NCI-H2171 (cell line): ENCODE measurements at regions not wholly inside any gene's neighbourhood (a gene's known extent, or its start where the extent isn't known, plus 50 kb on each side); places are given as distances from the start of the nearest gene placed in this dataset.
A peak's percentile ranks its signal among the peaks of the same experiment; 100 is the strongest.

Experiments used
- DNase-seq: peaks from one replicate; lab custom pipeline; 2025; lab: John Stamatoyannopoulos, UW

DNA sequence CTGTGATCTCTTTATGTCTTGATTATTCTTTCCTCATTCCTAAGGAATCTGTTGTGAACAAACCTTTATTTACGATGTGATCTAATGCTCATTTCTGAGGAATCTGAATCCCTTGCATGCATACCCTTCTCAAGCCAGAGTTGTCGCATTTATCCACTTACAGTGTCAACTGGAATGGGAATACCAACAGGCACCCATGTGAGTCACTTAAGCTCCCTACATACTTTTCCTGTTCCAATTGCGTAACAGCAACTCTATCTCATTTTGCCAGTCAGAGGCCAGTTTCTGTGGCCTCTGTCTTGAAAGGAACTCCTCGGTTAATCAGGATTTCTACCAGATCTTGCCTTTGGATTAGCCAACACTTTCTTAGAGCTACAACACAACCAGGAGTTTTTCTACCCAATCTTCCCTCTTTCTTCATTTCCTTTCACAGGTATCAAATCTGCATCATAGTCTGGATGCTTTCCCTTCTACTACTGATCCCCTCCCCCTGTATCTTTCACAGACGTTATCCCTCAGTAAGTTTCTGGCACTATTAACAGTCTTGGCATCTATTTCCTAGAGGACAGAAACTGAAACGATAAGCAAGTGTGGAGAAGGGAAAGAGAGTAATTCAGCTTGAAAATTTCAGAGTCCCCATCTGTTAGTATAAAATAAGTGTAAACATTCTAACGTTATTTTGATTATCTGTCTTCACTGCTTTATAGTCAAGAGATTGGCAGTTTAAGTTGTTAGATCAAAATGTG is 66.8 kb upstream of the BCHE start:
- DNase-seq, result no peak

DNA sequence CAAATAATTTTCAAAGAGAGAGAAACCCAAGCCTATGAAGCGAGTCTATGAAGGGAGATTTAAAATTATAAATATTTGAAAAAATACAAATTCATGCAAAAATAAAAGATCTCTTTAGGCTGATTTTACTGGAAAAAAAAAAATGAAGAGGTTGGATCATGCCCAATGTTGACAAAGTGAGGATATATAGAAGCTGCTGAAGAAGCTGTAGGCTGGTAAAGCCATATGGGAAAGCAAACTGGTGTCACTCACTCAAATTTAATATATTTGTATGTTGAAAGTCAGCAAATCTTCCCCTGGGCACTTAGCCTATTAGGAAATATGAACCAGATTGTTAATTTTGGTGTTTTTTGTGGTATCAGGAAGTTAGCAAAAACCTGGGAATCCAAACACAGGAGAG is 61.8 kb upstream of the BCHE start:
- no peak for DNase-seq

DNA sequence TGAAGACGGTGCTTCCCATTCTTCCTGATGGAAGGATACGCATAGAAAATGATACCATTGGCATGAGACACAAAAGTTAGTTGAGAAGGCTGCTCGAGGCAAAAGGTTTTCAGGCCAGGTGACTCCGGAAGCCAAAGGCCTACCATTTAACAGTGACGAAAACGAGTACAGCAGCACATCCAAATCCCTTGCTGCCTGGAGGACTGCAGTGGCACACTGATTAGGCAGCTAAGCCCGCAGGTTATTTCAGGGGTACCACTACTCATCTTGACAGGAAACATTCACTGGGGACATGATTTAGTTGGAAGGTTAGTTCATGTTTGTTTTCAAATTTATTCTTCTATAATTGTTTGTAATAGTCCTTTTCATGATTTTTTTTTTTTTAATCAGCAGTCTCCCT is 59.9 kb upstream of the BCHE start:
- no peak for DNase-seq

DNA sequence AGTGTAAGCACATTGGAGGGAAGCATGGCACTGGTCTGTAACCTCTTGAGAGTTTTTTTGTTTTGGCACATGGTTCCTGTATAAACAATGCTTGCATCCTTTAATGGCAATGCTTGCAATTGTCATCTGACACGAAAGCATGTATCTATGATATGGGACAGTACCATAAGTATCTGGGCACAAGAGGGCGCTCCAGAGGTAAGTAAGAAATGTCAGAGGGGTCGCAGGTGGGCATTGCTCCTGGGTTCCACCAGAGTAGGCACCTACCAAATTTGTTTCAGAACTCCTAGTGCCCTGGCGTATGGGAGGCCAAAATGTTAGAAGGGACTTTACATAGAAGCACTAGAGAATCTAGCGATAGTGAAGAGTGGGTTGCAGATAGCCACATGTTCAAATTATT is 58.7 kb upstream of the BCHE start:
- DNase-seq, result peak; percentile 1

DNA sequence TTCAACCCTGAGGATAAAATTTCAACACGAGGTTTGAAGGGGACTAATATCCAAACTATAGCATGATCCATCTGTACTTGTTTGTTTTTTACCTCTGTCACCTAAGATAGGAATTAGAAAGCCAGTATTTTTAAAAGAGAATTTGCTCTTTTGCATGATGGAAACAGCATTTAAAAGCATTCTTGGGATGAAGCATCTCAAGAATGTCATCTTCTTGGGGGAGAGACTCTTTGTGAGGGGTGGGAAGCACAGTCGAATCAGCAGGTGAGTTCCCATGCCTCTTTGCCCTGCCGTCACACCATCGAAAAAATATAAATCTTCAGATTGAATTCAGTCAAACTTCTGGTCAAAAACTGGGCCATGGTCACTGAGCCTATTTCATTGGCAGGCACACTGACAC is 55.3 kb upstream of the BCHE start:
- no peak for DNase-seq
